Upper lobe of right lung (tissue), 1 donor: ENCODE measurements at regions not wholly inside any gene's neighbourhood (a gene's known extent, or its start where the extent isn't known, plus 50 kb on each side); places are given as distances from the start of the nearest gene placed in this dataset.

Source experiments
- ATAC-seq: fragments of 200-7000 bp; cut with Tn5 transposase; one replicate; pipeline ENCODE4 v1.9.1; 2020; ENCODE audit warnings: mild to moderate bottlenecking, moderate library complexity
- DNase-seq: peaks from one replicate; pipeline ENCODE4 v3.0.0-alpha.2; 2020
- H3K27ac ChIP-seq: fragments of 200-600 bp; one replicate; pipeline ENCODE4 v1.8.0; 2022
- H3K27me3 ChIP-seq: fragments of 200-600 bp; one replicate; pipeline ENCODE4 v1.8.0; 2022; ENCODE audit warnings: mild to moderate bottlenecking
- H3K36me3 ChIP-seq: fragments of 200-600 bp; one replicate; pipeline ENCODE4 v1.8.0; 2022
- H3K4me1 ChIP-seq: fragments of 200-600 bp; one replicate; pipeline ENCODE4 v1.8.0; 2022
- H3K4me3 ChIP-seq: fragments of 200-600 bp; one replicate; pipeline ENCODE4 v1.8.0; 2022; ENCODE audit warnings: mild to moderate bottlenecking
- H3K9me3 ChIP-seq: fragments of 200-600 bp; one replicate; pipeline ENCODE4 v1.8.0; 2022
- intact Hi-C: fragments of 100-400 bp; cut with DNase I; formaldehyde crosslinking; loops from one replicate; pipeline ENCODE4 v1.11.0; 2022
- TF ChIP-seq, protein P1 (sequence below): fragments of 200-600 bp; IDR thresholded peaks from one replicate; pipeline ENCODE4 v1.8.0; 2022; ENCODE audit warnings: antibody characterized with exemption
- donor health status: DM: no; HTN: yes; CAD: no; lungs with severe emphysema.

DNA sequence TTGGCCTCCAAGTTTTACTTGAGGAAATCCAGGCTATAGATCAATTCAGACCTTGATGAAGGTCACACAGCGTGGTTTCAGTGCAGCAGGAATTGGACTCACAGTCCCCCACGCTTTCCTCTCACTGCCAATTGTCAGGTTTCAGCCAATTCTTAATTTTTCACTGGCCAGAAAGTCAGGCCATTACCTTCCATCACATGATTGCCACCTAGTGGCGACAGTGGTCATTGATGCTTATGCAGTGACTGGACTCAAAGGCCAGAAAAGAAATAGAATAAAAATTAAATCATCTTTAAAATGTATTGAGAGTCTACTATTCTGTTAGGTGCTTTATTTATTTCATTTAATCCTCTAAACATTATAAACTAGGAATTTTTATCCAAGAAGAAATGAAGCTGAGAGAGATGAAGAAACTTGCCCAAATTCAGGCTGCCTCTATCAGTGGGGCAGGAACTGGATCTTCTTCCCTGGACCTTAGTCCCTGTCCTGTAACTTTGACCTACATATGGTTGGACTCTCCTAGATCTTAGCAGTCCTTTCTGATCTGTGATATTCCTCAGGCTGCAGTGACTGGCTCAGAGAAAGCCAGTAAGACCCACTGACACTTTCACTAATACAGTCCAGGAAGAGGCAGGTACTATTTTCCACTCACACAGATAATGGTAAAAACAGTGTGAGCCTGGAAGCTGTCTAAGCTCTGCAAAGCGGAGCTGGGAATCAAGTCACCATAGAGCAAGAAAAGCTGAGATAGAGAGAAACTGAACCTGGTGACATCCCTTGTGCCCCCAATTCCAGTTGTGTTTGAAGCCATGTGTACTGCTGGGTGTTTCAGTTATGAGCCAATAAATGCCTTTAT is 133.3 kb downstream of the ELOVL4 start:
- no peak overlapping the region for H3K4me3 ChIP-seq
- ATAC-seq (peak; percentile 81), DNase-seq (no peak)
- no peaks in the 10 kb centered on the region for H3K4me1 ChIP-seq
- no peak overlapping the region for H3K27ac ChIP-seq
- TF ChIP-seq, protein P1, sequence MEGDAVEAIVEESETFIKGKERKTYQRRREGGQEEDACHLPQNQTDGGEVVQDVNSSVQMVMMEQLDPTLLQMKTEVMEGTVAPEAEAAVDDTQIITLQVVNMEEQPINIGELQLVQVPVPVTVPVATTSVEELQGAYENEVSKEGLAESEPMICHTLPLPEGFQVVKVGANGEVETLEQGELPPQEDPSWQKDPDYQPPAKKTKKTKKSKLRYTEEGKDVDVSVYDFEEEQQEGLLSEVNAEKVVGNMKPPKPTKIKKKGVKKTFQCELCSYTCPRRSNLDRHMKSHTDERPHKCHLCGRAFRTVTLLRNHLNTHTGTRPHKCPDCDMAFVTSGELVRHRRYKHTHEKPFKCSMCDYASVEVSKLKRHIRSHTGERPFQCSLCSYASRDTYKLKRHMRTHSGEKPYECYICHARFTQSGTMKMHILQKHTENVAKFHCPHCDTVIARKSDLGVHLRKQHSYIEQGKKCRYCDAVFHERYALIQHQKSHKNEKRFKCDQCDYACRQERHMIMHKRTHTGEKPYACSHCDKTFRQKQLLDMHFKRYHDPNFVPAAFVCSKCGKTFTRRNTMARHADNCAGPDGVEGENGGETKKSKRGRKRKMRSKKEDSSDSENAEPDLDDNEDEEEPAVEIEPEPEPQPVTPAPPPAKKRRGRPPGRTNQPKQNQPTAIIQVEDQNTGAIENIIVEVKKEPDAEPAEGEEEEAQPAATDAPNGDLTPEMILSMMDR: peak; percentile 91
- intact Hi-C loops: no loop called here
- H3K9me3 ChIP-seq: no peaks in the 10 kb centered on the region
- no peaks in the 10 kb centered on the region for H3K27me3 ChIP-seq
- H3K36me3 ChIP-seq: no peaks in the 10 kb centered on the region

DNA sequence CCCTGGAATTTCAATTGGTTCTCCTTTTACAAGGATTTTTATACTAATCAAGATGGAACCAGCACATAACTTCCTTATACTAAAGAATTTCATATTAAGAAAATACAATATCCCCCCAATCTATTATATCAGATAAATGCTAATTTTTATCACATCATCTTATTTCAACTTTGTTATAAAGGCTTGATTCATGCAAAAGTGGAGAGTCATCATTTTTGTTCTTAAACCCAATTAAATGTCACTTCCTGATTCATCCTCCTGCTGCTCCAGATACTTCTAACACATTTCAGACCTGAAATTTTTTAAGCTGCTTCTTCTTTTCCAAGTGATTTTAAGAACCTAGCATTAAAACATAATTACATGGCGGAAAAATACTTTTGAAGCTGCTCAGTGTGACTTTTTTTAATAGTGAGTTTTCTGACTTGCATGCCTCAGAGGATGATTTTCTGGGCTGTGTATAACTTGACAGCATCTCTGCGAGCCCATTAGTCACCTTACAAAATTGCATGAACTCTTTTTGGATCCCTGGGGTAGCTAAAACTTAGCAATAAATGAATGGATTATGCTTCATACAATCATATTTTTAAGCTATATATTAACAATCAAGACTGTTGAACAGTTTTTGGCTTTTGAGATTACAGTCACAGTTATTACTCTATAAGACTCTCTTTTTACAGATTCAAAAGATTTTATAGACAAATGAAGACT is 134.1 kb downstream of the ELOVL4 start:
- Histone ChIP-seq H3K36me3 (no peaks in the 10 kb centered on the region), H3K9me3 (no peaks in the 10 kb centered on the region), H3K4me3 (no peak overlapping the region), H3K27me3 (no peaks in the 10 kb centered on the region), H3K27ac (no peak overlapping the region), H3K4me1 (no peaks in the 10 kb centered on the region)
- ATAC-seq (no peak), DNase-seq (no peak)
- intact Hi-C loops: no loop called here
- TF ChIP-seq, protein P1: no peak

DNA sequence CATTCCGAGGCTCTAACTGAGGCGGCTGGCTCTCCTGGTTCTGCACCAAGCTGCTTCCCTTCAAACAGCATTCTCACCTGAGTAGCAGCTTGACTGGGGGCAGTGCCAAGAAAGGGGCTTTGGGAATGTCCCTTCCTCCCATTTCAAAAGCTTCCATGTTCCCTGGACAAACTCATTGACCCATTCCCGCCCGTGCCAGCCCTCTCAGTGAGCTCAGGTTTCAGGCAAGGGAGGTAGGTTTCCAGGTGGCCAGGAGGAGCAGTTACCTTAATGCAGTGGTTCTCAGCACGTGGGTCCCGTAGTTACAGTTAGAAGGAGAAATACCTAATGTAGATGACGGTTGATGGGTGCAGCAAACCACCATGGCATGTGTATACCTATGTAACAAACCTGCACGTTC is 135.2 kb downstream of the ELOVL4 start:
- intact Hi-C loops: no loop called here
- no peak for DNase-seq
- Histone ChIP-seq H3K27me3 (no peaks in the 10 kb centered on the region), H3K4me3 (no peak overlapping the region), H3K36me3 (no peaks in the 10 kb centered on the region), H3K9me3 (no peaks in the 10 kb centered on the region), H3K4me1 (no peaks in the 10 kb centered on the region), H3K27ac (no peak overlapping the region)
- ATAC-seq: no peak
- TF ChIP-seq, protein P1: no peak

DNA sequence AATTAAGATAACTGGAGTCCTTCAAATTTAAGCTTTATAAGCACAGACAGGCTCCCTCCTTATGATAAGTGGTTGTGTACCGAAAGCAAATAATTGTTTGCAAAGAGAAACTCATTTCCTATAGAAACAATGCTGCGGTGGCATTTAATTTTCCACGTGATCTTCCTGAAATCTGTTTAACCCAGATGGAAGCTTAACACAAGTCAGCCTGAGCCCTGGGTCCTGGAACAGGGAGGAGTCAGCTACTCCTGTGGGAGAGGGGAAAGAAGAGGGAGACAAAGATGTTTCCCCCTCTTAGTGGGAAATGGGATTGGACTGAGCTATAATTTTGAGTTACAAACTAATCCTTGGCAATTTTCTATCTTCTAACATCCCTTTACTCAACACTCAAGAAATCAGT is 136.5 kb downstream of the ELOVL4 start:
- Histone ChIP-seq H3K27ac (no peak overlapping the region), H3K27me3 (no peaks in the 10 kb centered on the region), H3K4me3 (no peak overlapping the region), H3K36me3 (no peaks in the 10 kb centered on the region), H3K9me3 (no peaks in the 10 kb centered on the region), H3K4me1 (no peaks in the 10 kb centered on the region)
- TF ChIP-seq, protein P1: no peak
- intact Hi-C loops: no loop called here
- DNase-seq (no peak), ATAC-seq (no peak)

DNA sequence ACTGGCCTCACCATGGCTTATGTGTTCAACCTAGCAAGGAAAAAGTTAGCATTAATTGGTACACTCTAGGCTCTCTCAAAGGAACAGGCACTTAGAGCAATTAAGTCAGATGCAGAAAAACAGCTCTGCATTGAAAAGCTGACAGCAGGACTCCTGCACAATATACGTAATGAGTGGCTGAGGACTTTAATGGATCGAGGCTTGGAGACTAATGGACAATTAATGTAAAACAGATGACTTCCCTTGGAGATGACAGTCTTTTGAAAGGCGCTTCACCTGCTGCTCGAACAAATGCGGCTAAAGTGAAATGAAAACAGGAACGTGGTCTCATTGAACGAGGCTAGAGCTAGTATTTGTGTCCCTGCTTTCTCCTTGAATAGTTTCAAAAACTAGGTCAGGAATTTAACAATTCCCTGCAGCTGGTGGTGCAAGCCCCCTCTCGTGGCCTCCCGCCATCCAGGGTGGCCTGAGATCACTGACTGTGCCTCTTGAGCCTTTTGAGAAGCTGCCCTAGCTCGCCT is 137.1 kb downstream of the ELOVL4 start:
- Histone ChIP-seq H3K36me3 (no peaks in the 10 kb centered on the region), H3K4me1 (no peaks in the 10 kb centered on the region), H3K27ac (no peak overlapping the region), H3K4me3 (no peak overlapping the region), H3K27me3 (no peaks in the 10 kb centered on the region), H3K9me3 (no peaks in the 10 kb centered on the region)
- DNase-seq: no peak
- TF ChIP-seq, protein P1: no peak
- intact Hi-C loops: no loop called here
- ATAC-seq: no peak
